GM12873 (cell line): ENCODE measurements at regions not wholly inside any gene's neighbourhood (a gene's known extent, or its start where the extent isn't known, plus 50 kb on each side); places are given as distances from the start of the nearest gene placed in this dataset.

Experiments
- CTCF ChIP-seq: IDR thresholded peaks from 2 replicates; pipeline ENCODE4 v1.5.1; 2012; ENCODE audit warnings: low read depth, mild to moderate bottlenecking, moderate library complexity, low read length, control low read depth; ENCODE audit not compliant: insufficient read depth; ENCODE audit errors: missing control alignments

DNA sequence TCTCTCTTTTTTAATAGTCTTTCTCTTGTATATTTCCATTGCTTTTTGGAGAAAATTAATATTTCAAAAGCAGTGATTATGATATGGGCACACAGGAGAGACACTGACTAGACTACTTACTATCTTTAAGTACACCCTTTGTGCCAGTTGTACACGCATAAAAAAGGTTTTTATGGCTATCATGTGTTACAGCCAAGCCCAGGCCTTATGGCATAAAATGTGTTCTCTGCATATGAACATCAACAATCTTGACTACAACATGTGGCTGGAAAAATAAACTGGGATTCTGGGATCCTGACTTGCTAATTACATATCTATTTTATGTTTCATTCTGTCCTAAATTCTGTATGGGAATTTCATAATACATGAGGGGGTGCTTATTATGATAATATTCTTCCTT is 1401.8 kb downstream of the SLITRK5 start:
- TF ChIP-seq CTCF = no peak

DNA sequence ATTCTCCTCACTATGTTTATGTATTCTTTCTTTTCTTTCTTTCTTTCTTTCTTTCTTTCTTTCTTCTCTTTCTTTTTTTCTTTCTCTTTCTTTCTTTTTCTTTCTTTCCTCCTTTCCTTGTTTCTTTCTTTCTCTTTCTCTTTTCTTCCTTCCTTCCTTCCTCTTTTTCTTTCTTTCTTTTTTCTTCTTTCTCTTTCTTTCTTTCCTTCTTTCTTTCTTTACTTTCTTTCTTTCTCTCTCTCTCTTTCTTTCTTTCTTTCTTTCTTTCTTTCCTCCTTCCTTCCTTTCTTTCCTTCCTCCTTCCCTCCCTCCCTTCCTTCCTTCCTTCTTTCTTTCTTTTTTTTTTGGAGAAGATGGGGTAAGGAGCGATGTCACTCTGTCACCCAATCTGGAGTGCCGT is 1405.5 kb downstream of the SLITRK5 start:
- no peak for TF ChIP-seq CTCF

DNA sequence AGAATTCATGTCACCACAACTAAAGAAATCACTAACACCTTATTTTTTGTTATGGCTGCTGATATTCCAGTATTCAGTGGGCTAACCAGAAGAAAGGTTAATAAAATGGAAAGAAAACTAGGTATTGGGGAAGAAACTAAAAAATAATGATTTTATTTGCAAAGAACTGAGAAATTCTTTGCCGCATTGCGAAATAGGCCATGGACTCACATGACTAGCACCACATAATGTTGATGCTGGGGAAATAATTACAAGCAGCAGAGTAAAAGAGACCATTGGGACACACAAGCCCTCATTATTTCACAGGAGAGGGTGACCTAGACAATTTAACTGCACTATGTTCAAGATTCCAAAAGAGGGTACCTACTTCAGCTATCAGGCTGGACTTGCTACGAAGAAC is 1411.5 kb downstream of the SLITRK5 start:
- TF ChIP-seq CTCF = no peak

DNA sequence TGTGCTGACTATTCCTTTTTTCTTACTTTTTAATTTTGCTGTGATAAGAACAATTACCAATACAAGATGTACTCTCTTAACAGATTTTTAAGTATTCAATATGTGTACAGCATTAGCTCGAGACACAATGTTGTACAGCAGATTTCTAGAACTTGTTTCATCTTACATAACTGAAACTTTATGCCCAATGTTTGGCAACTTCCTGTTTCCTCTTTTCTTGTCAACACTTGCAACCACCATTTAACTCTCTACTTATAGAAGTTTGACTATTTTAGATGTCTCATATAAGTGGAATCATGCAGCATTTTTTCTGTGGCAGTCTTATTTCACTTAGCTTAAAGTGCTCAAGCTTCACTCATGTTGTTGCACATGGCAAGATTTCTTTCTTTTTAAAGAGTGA is 1426.8 kb downstream of the SLITRK5 start:
- no peak for TF ChIP-seq CTCF

- TF ChIP-seq CTCF = no peak
Measured at GRCh38 chr13:89113744-89114143, 1442.6 kb downstream of the SLITRK5 start.

DNA sequence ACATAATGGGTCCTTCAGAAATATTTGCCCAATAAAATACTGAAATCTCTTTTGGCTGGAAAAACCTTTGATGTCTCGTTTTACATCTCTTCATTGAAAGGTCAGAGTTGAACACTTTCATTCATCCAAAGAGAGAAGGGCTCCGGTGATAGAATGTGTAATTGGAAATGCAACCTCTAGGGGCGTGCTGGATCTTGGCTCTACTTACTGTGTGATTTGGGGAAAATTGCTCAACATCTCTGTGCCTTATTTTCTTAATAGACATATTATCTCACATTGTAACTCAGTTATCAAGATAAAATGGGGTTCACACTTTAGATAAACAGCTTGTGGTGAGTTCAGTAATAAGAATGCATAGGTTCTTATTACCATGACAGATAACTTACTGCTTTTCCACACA is 1444.1 kb downstream of the SLITRK5 start:
- TF ChIP-seq CTCF = peak; percentile 42

- TF ChIP-seq CTCF = no peak
Measured at GRCh38 chr13:89136678-89137077, 1465.5 kb downstream of the SLITRK5 start.

- no peak for TF ChIP-seq CTCF
Measured at GRCh38 chr13:89150362-89150761, 1479.2 kb downstream of the SLITRK5 start.
